ENCODE measurements at regions not wholly inside any gene's neighbourhood (a gene's known extent, or its start where the extent isn't known, plus 50 kb on each side); places are given as distances from the start of the nearest gene placed in this dataset.
"Not testable (repeated sequence)": the region's sequence is repeated elsewhere in the genome, so short reads cannot be mapped to it uniquely, and the experiment has no call there.

- Mint-ChIP-seq H3K36me3 (ENCODE audit: low read depth) (peaks cover 6% of the 10 kb centered on the region), H3K27me3 (peaks cover 16% of the 10 kb centered on the region), H3K9me3 (peaks cover 18% of the 10 kb centered on the region), H3K4me3 (no peak overlapping the region), H3K4me1 (ENCODE audit: low read depth) (no peaks in the 10 kb centered on the region), H3K27ac (no peak overlapping the region)
Observed at GRCh38 chr6:105676857-105677256, 274.0 kb upstream of the PREP start.

DNA sequence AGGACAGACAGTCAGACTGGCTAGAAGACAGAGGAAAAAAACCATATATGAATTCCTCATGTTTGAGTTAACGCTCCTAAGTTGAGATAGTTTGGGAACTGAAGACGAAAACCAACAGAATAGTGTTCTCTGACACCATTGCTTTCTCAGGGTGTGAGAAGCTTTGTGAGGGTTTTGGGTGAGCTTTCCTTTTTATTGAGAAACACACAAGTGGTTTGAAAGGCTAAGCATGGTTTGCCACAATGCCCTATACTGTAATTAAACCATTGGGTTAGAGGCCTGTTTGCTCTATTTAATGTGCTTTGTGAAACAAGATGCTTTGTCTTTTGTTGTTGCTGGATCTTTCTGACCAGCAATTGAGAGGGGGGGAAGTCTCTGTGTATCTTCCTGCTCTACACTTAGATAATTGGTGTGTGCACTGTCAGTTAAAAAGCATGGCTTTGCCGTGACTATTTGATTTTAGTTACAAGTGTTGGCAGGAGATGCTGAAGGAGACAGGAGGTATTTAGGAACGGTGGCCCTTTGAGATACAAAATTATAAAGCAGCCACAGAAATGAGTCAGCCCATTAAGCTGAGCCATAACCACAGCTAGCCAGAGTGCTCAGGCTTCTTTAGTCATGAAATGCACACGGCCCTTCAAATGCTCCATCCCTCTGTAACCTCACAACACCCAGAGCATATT, 273.0 kb upstream of the PREP start:
- Mint-ChIP-seq H3K27me3 (peaks cover 19% of the 10 kb centered on the region), H3K27ac (no peak overlapping the region), H3K9me3 (peaks cover 10% of the 10 kb centered on the region), H3K4me3 (no peak overlapping the region), H3K36me3 (ENCODE audit: low read depth) (no peaks in the 10 kb centered on the region), H3K4me1 (ENCODE audit: low read depth) (no peaks in the 10 kb centered on the region)

DNA sequence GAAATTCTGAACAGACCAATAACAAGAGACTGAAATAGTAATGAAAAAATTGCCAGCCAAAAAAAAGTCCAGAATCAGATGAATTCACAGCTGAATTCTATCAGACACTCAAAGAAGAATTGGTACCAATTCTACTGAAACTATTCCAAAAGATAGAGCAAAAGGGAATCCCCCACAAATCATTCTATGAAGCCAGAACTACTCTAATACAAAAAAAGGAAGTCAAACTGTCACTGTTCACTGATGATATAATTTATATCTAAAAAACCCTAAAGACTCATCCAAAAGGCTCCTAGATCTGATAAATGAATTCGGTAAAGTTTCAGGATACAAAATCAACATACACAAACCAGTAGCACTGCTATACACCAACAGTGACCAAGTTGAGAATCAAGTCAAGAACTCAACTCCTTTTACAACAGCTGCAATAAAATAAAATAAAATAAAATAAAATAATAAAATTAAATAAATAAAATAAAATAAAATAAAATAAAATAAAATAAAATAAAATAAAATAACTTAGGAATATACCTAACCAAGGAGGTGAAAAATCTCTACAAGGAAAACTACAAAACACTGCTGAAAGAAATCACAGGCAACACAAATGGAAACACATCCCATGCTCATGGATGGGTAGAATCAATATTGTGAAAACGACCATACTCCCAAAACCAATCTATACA, 270.1 kb upstream of the PREP start:
- H3K27ac Mint-ChIP-seq; H3K4me3 Mint-ChIP-seq; H3K4me1 Mint-ChIP-seq (ENCODE audit: low read depth); H3K36me3 Mint-ChIP-seq (ENCODE audit: low read depth): not testable (repeated sequence)
- H3K27me3 Mint-ChIP-seq, result peaks cover 38% of the 10 kb centered on the region
- peaks cover 19% of the 10 kb centered on the region for H3K9me3 Mint-ChIP-seq

GRCh38 chr6:105669232-105669631, 266.4 kb upstream of the PREP start:
- Mint-ChIP-seq H3K4me3 (no peak overlapping the region), H3K27ac (no peak overlapping the region), H3K36me3 (ENCODE audit: low read depth) (no peaks in the 10 kb centered on the region), H3K27me3 (peaks cover 40% of the 10 kb centered on the region), H3K9me3 (peaks cover 23% of the 10 kb centered on the region), H3K4me1 (ENCODE audit: low read depth) (no peaks in the 10 kb centered on the region)

- Mint-ChIP-seq H3K27me3 (peaks cover 40% of the 10 kb centered on the region), H3K9me3 (peaks cover 17% of the 10 kb centered on the region), H3K27ac (no peak overlapping the region), H3K4me3 (no peak overlapping the region), H3K4me1 (ENCODE audit: low read depth) (no peaks in the 10 kb centered on the region), H3K36me3 (ENCODE audit: low read depth) (no peaks in the 10 kb centered on the region)
Observed at GRCh38 chr6:105667056-105667455, 264.2 kb upstream of the PREP start.

DNA sequence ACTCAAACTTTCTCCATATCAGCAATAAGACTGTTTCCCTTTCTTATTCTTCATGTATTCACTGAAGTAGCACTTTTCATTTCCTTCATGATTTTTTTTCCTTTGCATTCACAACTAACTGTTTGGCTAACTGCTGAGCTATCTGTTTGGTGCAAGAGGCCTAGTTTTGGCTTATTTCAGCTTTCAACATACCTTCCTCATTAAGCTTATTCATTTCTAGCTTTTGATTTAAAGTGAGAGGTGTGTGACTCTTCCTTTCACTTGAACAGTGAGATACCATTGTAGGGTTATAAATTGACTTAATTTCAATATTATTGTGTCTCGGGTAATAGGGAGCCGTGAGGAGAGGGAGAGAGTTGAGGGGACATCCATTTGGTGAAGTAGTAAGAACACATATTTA, 262.0 kb upstream of the PREP start:
- Mint-ChIP-seq H3K4me1 (ENCODE audit: low read depth) (no peaks in the 10 kb centered on the region), H3K4me3 (no peak overlapping the region), H3K9me3 (peaks cover 6% of the 10 kb centered on the region), H3K27me3 (peaks cover 27% of the 10 kb centered on the region), H3K36me3 (ENCODE audit: low read depth) (no peaks in the 10 kb centered on the region), H3K27ac (no peak overlapping the region)

DNA sequence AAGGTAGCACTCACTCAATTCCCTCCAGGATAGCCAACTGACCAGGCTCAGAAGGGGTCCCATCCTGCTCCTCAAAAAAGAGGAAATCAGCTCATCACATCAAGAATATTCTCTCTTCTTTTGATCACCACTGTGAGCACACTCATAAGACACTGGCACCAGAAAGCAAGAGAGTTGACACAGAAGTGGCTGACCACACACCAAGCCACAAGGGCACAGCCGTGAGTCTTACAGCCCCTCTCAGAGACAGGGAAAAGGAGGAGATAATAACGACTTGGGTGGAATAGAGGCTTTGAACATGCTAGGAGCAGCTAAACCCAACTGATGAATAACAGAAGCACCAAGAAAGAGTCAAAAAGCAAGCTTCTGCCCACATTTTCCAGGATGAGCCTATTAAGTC, 249.1 kb upstream of the PREP start:
- Mint-ChIP-seq H3K9me3 (no peaks in the 10 kb centered on the region), H3K27ac (peak overlapping the region; percentile 6), H3K27me3 (peaks cover 24% of the 10 kb centered on the region), H3K4me3 (no peak overlapping the region), H3K36me3 (ENCODE audit: low read depth) (no peaks in the 10 kb centered on the region), H3K4me1 (ENCODE audit: low read depth) (peaks cover 59% of the 10 kb centered on the region)

GRCh38 chr6:105650347-105650746, 247.5 kb upstream of the PREP start:
- H3K9me3 Mint-ChIP-seq, result no peaks in the 10 kb centered on the region
- peaks cover 20% of the 10 kb centered on the region for H3K27me3 Mint-ChIP-seq
- no peaks in the 10 kb centered on the region for H3K36me3 Mint-ChIP-seq (ENCODE audit: low read depth)
- H3K4me3 Mint-ChIP-seq, result no peak overlapping the region
- H3K4me1 Mint-ChIP-seq (ENCODE audit: low read depth), result peaks cover 75% of the 10 kb centered on the region
- H3K27ac Mint-ChIP-seq, result no peak overlapping the region

- H3K27ac Mint-ChIP-seq, result peak overlapping the region; percentile 79
- no peaks in the 10 kb centered on the region for H3K9me3 Mint-ChIP-seq
- H3K36me3 Mint-ChIP-seq (ENCODE audit: low read depth), result no peaks in the 10 kb centered on the region
- H3K4me3 Mint-ChIP-seq, result peak overlapping the region; percentile 29
- H3K27me3 Mint-ChIP-seq, result peaks cover 22% of the 10 kb centered on the region
- H3K4me1 Mint-ChIP-seq (ENCODE audit: low read depth), result peaks cover 87% of the 10 kb centered on the region
Observed at GRCh38 chr6:105649192-105649591, 246.3 kb upstream of the PREP start.

GRCh38 chr6:105648276-105648675, 245.4 kb upstream of the PREP start:
- Mint-ChIP-seq H3K27me3 (peaks cover 22% of the 10 kb centered on the region), H3K9me3 (no peaks in the 10 kb centered on the region), H3K36me3 (ENCODE audit: low read depth) (no peaks in the 10 kb centered on the region), H3K4me3 (peak overlapping the region; percentile 47), H3K4me1 (ENCODE audit: low read depth) (peaks cover 88% of the 10 kb centered on the region), H3K27ac (peak overlapping the region; percentile 85)

- Mint-ChIP-seq H3K4me1 (ENCODE audit: low read depth) (peaks cover 70% of the 10 kb centered on the region), H3K27ac (peak overlapping the region; percentile 80), H3K9me3 (no peaks in the 10 kb centered on the region), H3K4me3 (peak overlapping the region; percentile 6), H3K36me3 (ENCODE audit: low read depth) (no peaks in the 10 kb centered on the region), H3K27me3 (peaks cover 22% of the 10 kb centered on the region)
Observed at GRCh38 chr6:105646391-105646867, 243.5 kb upstream of the PREP start.

- no peaks in the 10 kb centered on the region for H3K9me3 Mint-ChIP-seq
- peaks cover 19% of the 10 kb centered on the region for H3K27me3 Mint-ChIP-seq
- H3K27ac Mint-ChIP-seq, result peak overlapping the region; percentile 80
- H3K36me3 Mint-ChIP-seq (ENCODE audit: low read depth), result no peaks in the 10 kb centered on the region
- H3K4me3 Mint-ChIP-seq, result peak overlapping the region; percentile 6
- H3K4me1 Mint-ChIP-seq (ENCODE audit: low read depth), result peaks cover 65% of the 10 kb centered on the region
Observed at GRCh38 chr6:105645958-105646357, 243.1 kb upstream of the PREP start.

DNA sequence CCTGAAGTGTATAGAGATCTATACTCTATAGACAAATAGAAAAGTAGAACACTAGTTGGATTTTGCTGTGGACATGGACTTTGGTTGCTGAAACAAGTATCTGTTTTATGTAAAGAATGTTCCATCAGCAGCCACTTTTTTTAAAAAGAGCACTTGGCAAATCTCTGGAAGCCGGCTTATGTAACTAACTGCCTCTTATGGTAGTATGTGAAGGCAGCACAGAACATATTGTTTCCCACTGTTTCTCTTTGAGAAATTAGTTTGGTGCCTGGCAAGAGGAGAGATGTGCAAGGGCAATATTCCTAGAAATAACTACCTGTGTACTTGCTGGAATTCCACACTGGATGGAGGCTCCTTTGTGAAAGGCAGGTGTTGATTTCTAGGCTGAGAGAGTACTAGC, 242.3 kb upstream of the PREP start:
- Mint-ChIP-seq H3K4me1 (ENCODE audit: low read depth) (peaks cover 59% of the 10 kb centered on the region), H3K27ac (no peak overlapping the region), H3K4me3 (no peak overlapping the region), H3K36me3 (ENCODE audit: low read depth) (no peaks in the 10 kb centered on the region), H3K27me3 (peaks cover 14% of the 10 kb centered on the region), H3K9me3 (no peaks in the 10 kb centered on the region)

- Mint-ChIP-seq H3K27me3 (peaks cover 14% of the 10 kb centered on the region), H3K36me3 (ENCODE audit: low read depth) (no peaks in the 10 kb centered on the region), H3K27ac (peak overlapping the region; percentile 66), H3K9me3 (no peaks in the 10 kb centered on the region), H3K4me1 (ENCODE audit: low read depth) (peaks cover 57% of the 10 kb centered on the region), H3K4me3 (no peak overlapping the region)
Observed at GRCh38 chr6:105644691-105645090, 241.8 kb upstream of the PREP start.

- peaks cover 51% of the 10 kb centered on the region for H3K4me1 Mint-ChIP-seq (ENCODE audit: low read depth)
- H3K4me3 Mint-ChIP-seq, result no peak overlapping the region
- H3K27ac Mint-ChIP-seq, result peak overlapping the region; percentile 66
- H3K9me3 Mint-ChIP-seq, result no peaks in the 10 kb centered on the region
- no peaks in the 10 kb centered on the region for H3K36me3 Mint-ChIP-seq (ENCODE audit: low read depth)
- peaks cover 12% of the 10 kb centered on the region for H3K27me3 Mint-ChIP-seq
Observed at GRCh38 chr6:105644073-105644489, 241.2 kb upstream of the PREP start.

Measured in stimulated activated naive CD8-positive, alpha-beta T cell treated with anti-CD3 and anti-CD28 coated beads, Interleukin-15, Interleukin-2, amounts not matched to agents 100 ng/mL and 50 ng/mL, for 24 hours (primary cell).